ENCODE measurements at regions not wholly inside any gene's neighbourhood (a gene's known extent, or its start where the extent isn't known, plus 50 kb on each side); places are given as distances from the start of the nearest gene placed in this dataset.
"Not testable (repeated sequence)": the region's sequence is repeated elsewhere in the genome, so short reads cannot be mapped to it uniquely, and the experiment has no call there.

DNA sequence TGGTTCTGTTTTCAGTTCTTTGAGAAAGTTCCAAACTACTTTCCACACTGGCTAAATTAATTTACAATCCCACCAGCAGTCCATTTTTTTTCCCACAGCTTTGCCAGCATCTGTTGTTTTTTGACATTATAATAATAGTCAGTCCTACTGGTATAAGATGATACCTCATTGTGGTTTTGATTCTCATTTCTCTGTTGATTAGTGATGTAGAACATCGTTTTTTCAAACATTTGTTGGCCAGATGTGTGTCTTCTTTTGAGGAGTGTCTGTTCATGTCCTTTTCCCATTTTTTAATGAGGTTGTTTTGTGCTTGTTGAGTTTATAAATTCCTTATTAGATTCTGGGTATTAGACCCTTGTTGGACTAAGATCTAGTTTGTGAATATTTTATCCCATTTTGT is 376.8 kb upstream of the NT5C1B start:
- DNase-seq (ENCODE audit: low spot score) = no peak
- TF ChIP-seq, protein P1, sequence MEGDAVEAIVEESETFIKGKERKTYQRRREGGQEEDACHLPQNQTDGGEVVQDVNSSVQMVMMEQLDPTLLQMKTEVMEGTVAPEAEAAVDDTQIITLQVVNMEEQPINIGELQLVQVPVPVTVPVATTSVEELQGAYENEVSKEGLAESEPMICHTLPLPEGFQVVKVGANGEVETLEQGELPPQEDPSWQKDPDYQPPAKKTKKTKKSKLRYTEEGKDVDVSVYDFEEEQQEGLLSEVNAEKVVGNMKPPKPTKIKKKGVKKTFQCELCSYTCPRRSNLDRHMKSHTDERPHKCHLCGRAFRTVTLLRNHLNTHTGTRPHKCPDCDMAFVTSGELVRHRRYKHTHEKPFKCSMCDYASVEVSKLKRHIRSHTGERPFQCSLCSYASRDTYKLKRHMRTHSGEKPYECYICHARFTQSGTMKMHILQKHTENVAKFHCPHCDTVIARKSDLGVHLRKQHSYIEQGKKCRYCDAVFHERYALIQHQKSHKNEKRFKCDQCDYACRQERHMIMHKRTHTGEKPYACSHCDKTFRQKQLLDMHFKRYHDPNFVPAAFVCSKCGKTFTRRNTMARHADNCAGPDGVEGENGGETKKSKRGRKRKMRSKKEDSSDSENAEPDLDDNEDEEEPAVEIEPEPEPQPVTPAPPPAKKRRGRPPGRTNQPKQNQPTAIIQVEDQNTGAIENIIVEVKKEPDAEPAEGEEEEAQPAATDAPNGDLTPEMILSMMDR (IDR thresholded peaks at IDR 0.05; ENCODE audit: extremely low read depth, insufficient read depth, missing control alignments) = no peak
- in situ Hi-C loops (cut with MboI; ENCODE audit: low pct_unique_long_range_greater_than_20kb, low sequenced_read_pairs, unreplicated experiment) = no loop called here

- in situ Hi-C loops (cut with MboI; ENCODE audit: low pct_unique_long_range_greater_than_20kb, low sequenced_read_pairs, unreplicated experiment); DNase-seq (ENCODE audit: low spot score): not testable (repeated sequence)
Measured at GRCh38 chr2:18963739-18964256, 374.4 kb upstream of the NT5C1B start.

DNA sequence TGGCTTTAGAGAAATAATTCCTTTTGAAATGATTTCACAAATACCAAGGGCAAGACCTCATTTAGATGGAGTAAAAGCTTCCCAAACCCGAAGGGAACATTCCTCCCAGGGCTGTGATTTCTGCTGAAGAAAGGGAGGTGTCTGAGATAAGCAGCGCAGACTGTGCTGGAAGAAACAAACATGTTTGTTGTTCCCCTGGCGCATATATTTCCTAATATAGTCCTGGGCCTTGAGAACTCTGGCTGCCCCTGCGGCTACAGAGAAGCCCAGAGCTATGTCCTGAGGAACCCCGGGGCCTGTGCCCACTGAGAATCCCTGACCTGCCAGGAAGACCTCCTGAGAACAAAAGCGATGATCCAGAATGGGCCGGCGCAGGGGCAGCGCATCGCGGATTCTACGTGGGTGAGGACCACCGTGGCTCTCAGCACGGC is 372.6 kb upstream of the NT5C1B start:
- in situ Hi-C loops (cut with MboI; ENCODE audit: low pct_unique_long_range_greater_than_20kb, low sequenced_read_pairs, unreplicated experiment) = no loop called here
- TF ChIP-seq, protein P1 (IDR thresholded peaks at IDR 0.05; ENCODE audit: extremely low read depth, insufficient read depth, missing control alignments) = no peak
- no peak for DNase-seq (ENCODE audit: low spot score)

DNA sequence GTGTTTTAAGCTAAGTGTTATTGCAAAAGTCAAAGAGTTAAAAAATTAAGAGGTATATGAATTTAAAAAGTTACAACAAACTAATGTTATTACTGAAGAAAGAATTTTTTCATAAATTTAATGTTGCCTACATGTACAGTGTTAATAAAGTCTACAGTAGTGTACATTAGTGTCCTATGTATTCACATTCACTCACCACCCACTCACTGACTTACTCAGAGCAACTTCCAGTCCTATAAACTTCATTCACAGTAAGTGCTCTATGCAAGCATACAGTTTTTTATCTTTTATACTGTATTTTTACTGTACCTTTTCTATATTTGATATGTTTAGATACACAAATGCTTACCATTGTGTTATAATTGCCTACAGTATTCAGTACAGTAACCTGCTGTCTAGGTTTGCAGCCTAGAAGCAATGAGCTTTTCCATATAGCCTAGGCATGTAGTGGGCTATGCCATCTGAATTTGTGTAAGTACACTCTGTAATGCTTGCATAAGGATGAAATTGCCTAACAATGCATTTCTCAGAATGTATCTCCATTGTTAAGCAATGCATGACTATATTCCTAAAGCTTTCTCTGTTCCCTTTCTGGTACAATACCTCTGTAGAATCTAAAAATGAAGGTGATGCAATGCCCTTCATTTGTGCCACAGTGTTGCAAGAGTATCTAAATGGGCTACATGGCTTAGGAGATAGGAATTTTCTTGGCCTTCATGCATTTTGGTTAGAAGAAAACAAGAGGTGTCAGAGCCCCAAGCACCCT is 370.8 kb upstream of the NT5C1B start:
- TF ChIP-seq, protein P1 (IDR thresholded peaks at IDR 0.05; ENCODE audit: extremely low read depth, insufficient read depth, missing control alignments) = no peak
- in situ Hi-C loops (cut with MboI; ENCODE audit: low pct_unique_long_range_greater_than_20kb, low sequenced_read_pairs, unreplicated experiment) = no loop called here
- DNase-seq (ENCODE audit: low spot score) = no peak

DNA sequence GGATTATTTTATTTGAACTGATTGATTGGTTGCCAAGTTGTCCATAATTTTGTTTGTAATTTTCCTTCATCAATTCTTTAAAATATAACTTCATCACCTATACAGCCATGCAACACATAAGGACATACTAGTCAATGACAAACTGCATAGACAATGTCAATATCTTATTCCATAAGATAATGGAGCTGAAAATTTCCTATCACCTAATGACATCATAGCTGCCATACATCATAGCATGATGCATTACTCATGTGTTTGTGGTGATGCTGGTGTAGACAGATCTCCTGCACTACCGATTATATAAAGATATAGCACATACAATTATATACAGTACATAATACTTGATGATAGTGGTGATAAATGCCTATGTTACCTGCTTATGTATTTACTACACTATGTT is 369.8 kb upstream of the NT5C1B start:
- TF ChIP-seq, protein P1 (IDR thresholded peaks at IDR 0.05; ENCODE audit: extremely low read depth, insufficient read depth, missing control alignments) = no peak
- in situ Hi-C loops (cut with MboI; ENCODE audit: low pct_unique_long_range_greater_than_20kb, low sequenced_read_pairs, unreplicated experiment) = no loop called here
- DNase-seq (ENCODE audit: low spot score) = no peak

GRCh38 chr2:18957909-18958308 is 368.5 kb upstream of the NT5C1B start:
- in situ Hi-C loops (cut with MboI; ENCODE audit: low pct_unique_long_range_greater_than_20kb, low sequenced_read_pairs, unreplicated experiment) = no loop called here
- DNase-seq (ENCODE audit: low spot score) = no peak
- TF ChIP-seq, protein P1 (IDR thresholded peaks at IDR 0.05; ENCODE audit: extremely low read depth, insufficient read depth, missing control alignments) = no peak

GRCh38 chr2:18950361-18950851 is 361.0 kb upstream of the NT5C1B start:
- no peak for DNase-seq (ENCODE audit: low spot score)
- TF ChIP-seq, protein P1 (IDR thresholded peaks at IDR 0.05; ENCODE audit: extremely low read depth, insufficient read depth, missing control alignments) = no peak
- in situ Hi-C loops (cut with MboI; ENCODE audit: low pct_unique_long_range_greater_than_20kb, low sequenced_read_pairs, unreplicated experiment) = no loop called here
